Keratinocyte (primary cell): ENCODE measurements at regions not wholly inside any gene's neighbourhood (a gene's known extent, or its start where the extent isn't known, plus 50 kb on each side); places are given as distances from the start of the nearest gene placed in this dataset.

Experiments used
- DNase-seq: peaks from one replicate; pipeline ENCODE4 v3.0.0-alpha.2; 2011; ENCODE audit warnings: low read depth, missing footprints, low spot score
- FAIRE-seq: peaks from 2 replicates; lab custom pipeline; 2011; peaks lifted over from hg19 to GRCh38; lab: Jason Lieb, UNC
- H2AFZ ChIP-seq: 2 replicates; pipeline ENCODE4 v1.6.0; 2012; ENCODE audit warnings: low read length, control low read depth, inconsistent platforms; ENCODE audit not compliant: control insufficient read depth
- H3K27ac ChIP-seq: 2 replicates; pipeline ENCODE4 v1.5.1; 2011; ENCODE audit warnings: low read length; ENCODE audit not compliant: control insufficient read depth, insufficient read depth
- H3K27me3 ChIP-seq: 3 replicates; pipeline ENCODE4 v1.6.0; 2011; ENCODE audit warnings: low read length; ENCODE audit not compliant: control insufficient read depth, insufficient read depth; ENCODE audit errors: extremely low read depth
- H3K36me3 ChIP-seq, 2 experiments: 2 replicates in 1 of 2; 3 replicates in 1 of 2; pipeline ENCODE4 v1.5.1; 2011; ENCODE audit warnings: low read length in 2 of 2, mild to moderate bottlenecking in 1 of 2; ENCODE audit not compliant: control insufficient read depth in 2 of 2, insufficient read depth in 2 of 2; ENCODE audit errors: extremely low read depth in 1 of 2
- H3K4me1 ChIP-seq: 3 replicates; pipeline ENCODE4 v1.5.1; 2011; ENCODE audit warnings: low read length; ENCODE audit not compliant: control insufficient read depth, insufficient read depth; ENCODE audit errors: extremely low read depth
- H3K4me2 ChIP-seq: 3 replicates; pipeline ENCODE4 v1.6.0; 2011; ENCODE audit warnings: low read depth, low read length; ENCODE audit not compliant: control insufficient read depth, insufficient read depth; ENCODE audit errors: extremely low read depth
- H3K4me3 ChIP-seq, 3 experiments: fragments of 200-600 bp in 1 of 3; sonication (generic) in 1 of 3; 2 replicates in 2 of 3; 3 replicates in 1 of 3; pipeline ENCODE4 v1.5.1; 2011 to 2016; ENCODE audit warnings: low read length in 3 of 3, mild to moderate bottlenecking in 3 of 3, control low read depth in 2 of 3, inconsistent platforms in 1 of 3, low read depth in 1 of 3, mixed read lengths in 1 of 3, mixed run types in 1 of 3, moderate library complexity in 1 of 3; ENCODE audit not compliant: control insufficient read depth in 2 of 3, insufficient read depth in 2 of 3; ENCODE audit errors: extremely low read depth in 1 of 3
- H3K79me2 ChIP-seq: 2 replicates; pipeline ENCODE4 v1.6.0; 2012; ENCODE audit warnings: low read length; ENCODE audit not compliant: control insufficient read depth, insufficient read depth
- H3K9ac ChIP-seq: 3 replicates; pipeline ENCODE4 v1.6.0; 2011; ENCODE audit warnings: low read length; ENCODE audit not compliant: control insufficient read depth, insufficient read depth; ENCODE audit errors: extremely low read depth
- H3K9me1 ChIP-seq: 3 replicates; pipeline ENCODE4 v1.6.0; 2011; ENCODE audit warnings: low read length; ENCODE audit not compliant: control insufficient read depth, insufficient read depth; ENCODE audit errors: extremely low read depth
- H3K9me3 ChIP-seq: 2 replicates; pipeline ENCODE4 v1.5.1; 2012; ENCODE audit warnings: low read depth, low read length; ENCODE audit not compliant: control insufficient read depth
- H4K20me1 ChIP-seq: 3 replicates; pipeline ENCODE4 v1.6.0; 2011; ENCODE audit warnings: low read length; ENCODE audit not compliant: control insufficient read depth, insufficient read depth; ENCODE audit errors: extremely low read depth
- EZH2 ChIP-seq: IDR thresholded peaks from one replicate; pipeline ENCODE4 v1.6.1; 2012; ENCODE audit warnings: inconsistent platforms, mild to moderate bottlenecking, low read length, moderate library complexity
- dilution Hi-C: fragments of 300-500 bp; cut with MboI; formaldehyde crosslinking; loops from one replicate; pipeline ENCODE4 v1.7.0; 2020; ENCODE audit warnings: low sequenced_read_pairs; ENCODE audit not compliant: extremely low pct_ligation_motif_present
- TF ChIP-seq, protein P1 (sequence below), 3 experiments: IDR thresholded peaks in 1 of 3; conservative IDR thresholded peaks in 1 of 3; optimal IDR thresholded peaks in 1 of 3; 2 replicates in 2 of 3; 3 replicates in 1 of 3; pipeline versions ENCODE3 to v1.5.1; 2011; ENCODE audit warnings: low read length in 3 of 3, mild to moderate bottlenecking in 3 of 3, moderate library complexity in 2 of 3, control low read depth in 1 of 3, inconsistent platforms in 1 of 3; ENCODE audit not compliant: insufficient read depth in 2 of 3; ENCODE audit errors: extremely low read depth in 1 of 3

GRCh38 chr4:141843136-141843535 lies 206.8 kb downstream of the IL15 start:
- no peaks in the 10 kb centered on the region for H4K20me1 ChIP-seq
- no peaks in the 10 kb centered on the region for H3K9me3 ChIP-seq
- TF ChIP-seq EZH2, result no peak
- TF ChIP-seq, protein P1, sequence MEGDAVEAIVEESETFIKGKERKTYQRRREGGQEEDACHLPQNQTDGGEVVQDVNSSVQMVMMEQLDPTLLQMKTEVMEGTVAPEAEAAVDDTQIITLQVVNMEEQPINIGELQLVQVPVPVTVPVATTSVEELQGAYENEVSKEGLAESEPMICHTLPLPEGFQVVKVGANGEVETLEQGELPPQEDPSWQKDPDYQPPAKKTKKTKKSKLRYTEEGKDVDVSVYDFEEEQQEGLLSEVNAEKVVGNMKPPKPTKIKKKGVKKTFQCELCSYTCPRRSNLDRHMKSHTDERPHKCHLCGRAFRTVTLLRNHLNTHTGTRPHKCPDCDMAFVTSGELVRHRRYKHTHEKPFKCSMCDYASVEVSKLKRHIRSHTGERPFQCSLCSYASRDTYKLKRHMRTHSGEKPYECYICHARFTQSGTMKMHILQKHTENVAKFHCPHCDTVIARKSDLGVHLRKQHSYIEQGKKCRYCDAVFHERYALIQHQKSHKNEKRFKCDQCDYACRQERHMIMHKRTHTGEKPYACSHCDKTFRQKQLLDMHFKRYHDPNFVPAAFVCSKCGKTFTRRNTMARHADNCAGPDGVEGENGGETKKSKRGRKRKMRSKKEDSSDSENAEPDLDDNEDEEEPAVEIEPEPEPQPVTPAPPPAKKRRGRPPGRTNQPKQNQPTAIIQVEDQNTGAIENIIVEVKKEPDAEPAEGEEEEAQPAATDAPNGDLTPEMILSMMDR (optimal IDR thresholded peaks at IDR 0.05 in 1 of 3, IDR thresholded peaks at IDR 0.05 in 1 of 3, conservative IDR thresholded peaks at IDR 0.05 in 1 of 3; ENCODE audit: extremely low read depth in 1 of 3, insufficient read depth in 2 of 3, low read length in 3 of 3), result no peak
- no peaks in the 10 kb centered on the region for H3K27me3 ChIP-seq
- no peak overlapping the region for H3K9ac ChIP-seq
- no peak overlapping the region for H3K4me2 ChIP-seq
- DNase-seq, result no peak
- no peaks in the 10 kb centered on the region for H3K79me2 ChIP-seq
- no peak for FAIRE-seq
- dilution Hi-C loops, result no loop called here
- H3K4me1 ChIP-seq, result peaks cover 3% of the 10 kb centered on the region
- H3K9me1 ChIP-seq, result no peaks in the 10 kb centered on the region
- H2AFZ ChIP-seq, result no peak overlapping the region
- no peak overlapping the region for H3K4me3 ChIP-seq
- H3K27ac ChIP-seq, result no peak overlapping the region
- H3K36me3 ChIP-seq, result no peaks in the 10 kb centered on the region

DNA sequence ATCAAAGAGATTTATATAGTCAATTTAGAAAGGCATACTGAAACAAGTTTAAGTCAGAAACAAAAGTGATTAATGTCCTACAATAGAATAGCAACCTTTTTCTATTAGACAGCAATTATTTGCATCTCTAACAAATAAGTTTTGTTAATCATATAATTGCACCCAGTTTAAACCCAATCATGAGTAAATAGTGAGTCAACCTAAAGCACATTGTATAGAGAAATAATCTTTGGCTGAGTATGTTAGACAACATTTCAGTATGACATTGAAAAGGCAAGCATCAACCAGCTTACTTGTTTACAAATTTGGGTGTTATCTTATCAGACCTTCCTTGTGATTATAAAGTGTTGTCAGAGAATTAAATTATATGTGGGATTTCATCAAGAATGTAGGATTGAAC lies 209.5 kb downstream of the IL15 start:
- no peak overlapping the region for H3K27ac ChIP-seq
- no peak overlapping the region for H3K4me3 ChIP-seq
- no peaks in the 10 kb centered on the region for H3K27me3 ChIP-seq
- peaks cover 3% of the 10 kb centered on the region for H3K4me1 ChIP-seq
- H3K36me3 ChIP-seq, result no peaks in the 10 kb centered on the region
- H4K20me1 ChIP-seq, result no peaks in the 10 kb centered on the region
- DNase-seq, result no peak
- H2AFZ ChIP-seq, result no peak overlapping the region
- no peaks in the 10 kb centered on the region for H3K9me1 ChIP-seq
- no peak for FAIRE-seq
- dilution Hi-C loops, result no loop called here
- no peaks in the 10 kb centered on the region for H3K9me3 ChIP-seq
- TF ChIP-seq, protein P1 (optimal IDR thresholded peaks at IDR 0.05 in 1 of 3, IDR thresholded peaks at IDR 0.05 in 1 of 3, conservative IDR thresholded peaks at IDR 0.05 in 1 of 3; ENCODE audit: extremely low read depth in 1 of 3, insufficient read depth in 2 of 3, low read length in 3 of 3), result no peak
- no peak for TF ChIP-seq EZH2
- no peak overlapping the region for H3K9ac ChIP-seq
- no peak overlapping the region for H3K4me2 ChIP-seq
- H3K79me2 ChIP-seq, result no peaks in the 10 kb centered on the region
